ENCODE measurements at regions not wholly inside any gene's neighbourhood (a gene's known extent, or its start where the extent isn't known, plus 50 kb on each side); places are given as distances from the start of the nearest gene placed in this dataset.

- dilution Hi-C loops (cut with MboI; ENCODE audit: extremely low pct_ligation_motif_present, low sequenced_read_pairs) = no loop called here
Measured at GRCh38 chr6:167704396-167704901, 122.3 kb upstream of the AFDN start.

More at GRCh38 chr6:167704396-167704901, 122.3 kb upstream of the AFDN start:
- TF ChIP-seq MAX (IDR thresholded peaks at IDR 0.05; ENCODE audit: insufficient read depth, insufficient read length) (no peak), CTCF (IDR thresholded peaks at IDR 0.05; ENCODE audit: extremely low read depth in 1 of 2, insufficient read depth in 1 of 2, low read depth in 1 of 2, low read length in 2 of 2) (no peak), EZH2 (IDR thresholded peaks at IDR 0.05; ENCODE audit: borderline replicate concordance, low read depth, low read length, severe bottlenecking) (no peak), FOS (IDR thresholded peaks at IDR 0.05; ENCODE audit: borderline replicate concordance, insufficient read depth, low read length) (no peak), MYC (IDR thresholded peaks at IDR 0.05; ENCODE audit: low read depth, low read length) (no peak), POLR2AphosphoS5 (IDR thresholded peaks at IDR 0.05; ENCODE audit: insufficient read depth, low read depth, low read length) (no peak), GATA2 (IDR thresholded peaks at IDR 0.05; ENCODE audit: insufficient read depth, insufficient read length, low read depth, low read length) (no peak), POLR2A (IDR thresholded peaks at IDR 0.05; ENCODE audit: low read depth, low read length) (no peak), JUN (IDR thresholded peaks at IDR 0.05; ENCODE audit: borderline replicate concordance, insufficient read depth, insufficient read length, low read depth) (no peak)
- CTCF ChIA-PET = interaction anchor here (1.5 kb wide), 1 partner anchor 219 kb away, joined by 3 read pairs; no protein-coding TSS in a partner anchor
- Histone ChIP-seq H3K9me1 (replicated peaks; ENCODE audit: control insufficient read depth, extremely low read depth, insufficient read depth, low read length) (no peaks in the 10 kb centered on the region), H3K27me3 (ENCODE audit: control insufficient read depth in 2 of 2, insufficient read depth in 2 of 2, low read length in 2 of 2) (no peaks in the 10 kb centered on the region), H2AFZ (ENCODE audit: low read depth, low read length) (no peak overlapping the region), H3K4me3 (replicated peaks in 1 of 3; ENCODE audit: insufficient read depth in 1 of 3, low read depth in 1 of 3, low read length in 3 of 3) (no peak overlapping the region), H3K9me3 (replicated peaks; ENCODE audit: control insufficient read depth, insufficient read depth, low read length) (no peaks in the 10 kb centered on the region), H3K4me1 (ENCODE audit: control insufficient read depth, extremely low read depth, insufficient read depth, low read length) (peaks cover 15% of the 10 kb centered on the region), H4K20me1 (replicated peaks; ENCODE audit: control insufficient read depth, extremely low read depth, insufficient read depth, low read length) (no peaks in the 10 kb centered on the region), H3K4me2 (ENCODE audit: insufficient read depth, low read length) (no peak overlapping the region), H3K27ac (ENCODE audit: insufficient read depth, low read depth, low read length) (no peak overlapping the region), H3K36me3 (ENCODE audit: control insufficient read depth in 2 of 2, extremely low read depth in 1 of 2, insufficient read depth in 2 of 2, low read length in 2 of 2) (no peaks in the 10 kb centered on the region), H3K9ac (replicated peaks; ENCODE audit: extremely low read depth, insufficient read depth, low read length) (no peak overlapping the region), H3K79me2 (ENCODE audit: control insufficient read depth, insufficient read depth, low read length) (no peaks in the 10 kb centered on the region)
- no peak for DNase-seq (ENCODE audit: low read depth, low spot score)
- intact Hi-C loops (cut with micrococcal nuclease) = no loop called here
- POLR2A ChIA-PET = no interaction called here
- no peak for FAIRE-seq
- BruUV-seq (replicated peaks) = no TSS peak

Data from endothelial cell of umbilical vein (primary cell).